ENCODE measurements at regions not wholly inside any gene's neighbourhood (a gene's known extent, or its start where the extent isn't known, plus 50 kb on each side); places are given as distances from the start of the nearest gene placed in this dataset.

DNA sequence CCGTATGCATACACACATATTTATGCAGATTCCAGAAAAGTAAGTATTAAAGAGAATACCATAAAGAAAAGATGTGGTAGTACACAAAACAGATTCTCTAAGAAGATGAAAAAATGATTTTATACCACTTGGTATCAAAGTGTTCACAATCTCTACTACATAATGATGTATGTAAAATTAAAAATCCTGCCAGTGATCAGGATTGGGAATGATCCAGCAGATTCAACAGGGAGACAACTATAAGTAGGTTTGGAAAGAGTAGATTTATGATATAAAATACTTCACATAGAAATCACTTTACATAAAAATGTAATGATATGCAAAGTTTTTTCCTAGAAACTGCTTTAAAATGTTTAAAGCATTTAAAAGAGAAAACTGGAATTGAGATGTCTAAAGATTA lies 447.0 kb downstream of the CNTNAP4 start:
- Histone ChIP-seq H3K27me3 (ENCODE audit: insufficient read depth in 3 of 3, low read length in 2 of 3) (no peaks in the 10 kb centered on the region), H3K9me3 (no peaks in the 10 kb centered on the region), H3K27ac (no peak overlapping the region), H3K4me1 (no peaks in the 10 kb centered on the region), H3K36me3 (ENCODE audit: insufficient read depth in 1 of 2, low read depth in 1 of 2) (no peaks in the 10 kb centered on the region), H3K4me3 (no peak overlapping the region)
- intact Hi-C loops (cut with DNase I) = no loop called here
- 82 to 86% (median 84%) methylated on average over 1 of the region's 1 CpG for WGBS, 3 donors
- ATAC-seq (no peak), DNase-seq (no peak)
- no peak for TF ChIP-seq CTCF (IDR thresholded peaks at IDR 0.05)

DNA sequence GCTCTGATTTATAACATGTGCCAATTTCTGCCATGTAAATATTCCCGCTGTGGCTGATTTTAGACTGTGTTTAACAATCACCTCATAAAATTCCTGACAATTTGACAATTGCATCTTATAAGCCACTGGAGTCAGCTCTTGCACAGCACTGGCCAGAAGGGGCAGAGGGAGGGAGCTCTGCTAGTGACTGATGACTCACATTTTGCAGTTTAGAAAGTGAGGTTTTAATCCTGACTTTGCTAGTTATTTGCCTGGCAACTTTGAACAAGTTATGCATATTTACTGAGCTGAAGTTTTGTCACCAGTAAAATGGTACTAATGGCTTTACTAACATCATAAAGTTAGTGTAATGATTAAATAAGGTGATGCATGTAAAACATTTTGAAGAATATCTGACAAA lies 452.3 kb downstream of the CNTNAP4 start:
- DNase-seq (no peak), ATAC-seq (no peak)
- TF ChIP-seq CTCF (IDR thresholded peaks at IDR 0.05) = no peak
- H3K36me3 ChIP-seq (ENCODE audit: insufficient read depth in 1 of 2, low read depth in 1 of 2) = no peaks in the 10 kb centered on the region
- no peaks in the 10 kb centered on the region for H3K4me1 ChIP-seq
- intact Hi-C loops (cut with DNase I) = no loop called here
- H3K4me3 ChIP-seq = no peak overlapping the region
- no peaks in the 10 kb centered on the region for H3K27me3 ChIP-seq (ENCODE audit: insufficient read depth in 3 of 3, low read length in 2 of 3)
- H3K9me3 ChIP-seq = no peaks in the 10 kb centered on the region
- H3K27ac ChIP-seq = no peak overlapping the region
- 41 to 58% (median 43%) methylated on average over 1 of the region's 1 CpG for WGBS, 3 donors

- no peaks in the 10 kb centered on the region for H3K27me3 ChIP-seq (ENCODE audit: insufficient read depth in 3 of 3, low read length in 2 of 3)
- no peak for ATAC-seq
- H3K36me3 ChIP-seq (ENCODE audit: insufficient read depth in 1 of 2, low read depth in 1 of 2) = no peaks in the 10 kb centered on the region
- DNase-seq = no peak
- H3K4me3 ChIP-seq = no peak overlapping the region
- no peaks in the 10 kb centered on the region for H3K4me1 ChIP-seq
- intact Hi-C loops (cut with DNase I) = no loop called here
- H3K27ac ChIP-seq = no peak overlapping the region
- TF ChIP-seq CTCF (IDR thresholded peaks at IDR 0.05) = no peak
- H3K9me3 ChIP-seq = no peaks in the 10 kb centered on the region
Observed at GRCh38 chr16:76732894-76733293, 455.7 kb downstream of the CNTNAP4 start.

- Histone ChIP-seq H3K4me3 (no peak overlapping the region), H3K4me1 (no peaks in the 10 kb centered on the region), H3K27ac (no peak overlapping the region), H3K9me3 (peaks cover 18% of the 10 kb centered on the region), H3K27me3 (ENCODE audit: insufficient read depth in 3 of 3, low read length in 2 of 3) (no peaks in the 10 kb centered on the region), H3K36me3 (ENCODE audit: insufficient read depth in 1 of 2, low read depth in 1 of 2) (no peaks in the 10 kb centered on the region)
- no peak for DNase-seq
- 91 to 97% (median 96%) methylated on average over 4 of the region's 4 CpGs for WGBS, 3 donors
- ATAC-seq = no peak
- no peak for TF ChIP-seq CTCF (IDR thresholded peaks at IDR 0.05)
- intact Hi-C loops (cut with DNase I) = no loop called here
Observed at GRCh38 chr16:76741623-76742022, 449.4 kb upstream of the MON1B start.

DNA sequence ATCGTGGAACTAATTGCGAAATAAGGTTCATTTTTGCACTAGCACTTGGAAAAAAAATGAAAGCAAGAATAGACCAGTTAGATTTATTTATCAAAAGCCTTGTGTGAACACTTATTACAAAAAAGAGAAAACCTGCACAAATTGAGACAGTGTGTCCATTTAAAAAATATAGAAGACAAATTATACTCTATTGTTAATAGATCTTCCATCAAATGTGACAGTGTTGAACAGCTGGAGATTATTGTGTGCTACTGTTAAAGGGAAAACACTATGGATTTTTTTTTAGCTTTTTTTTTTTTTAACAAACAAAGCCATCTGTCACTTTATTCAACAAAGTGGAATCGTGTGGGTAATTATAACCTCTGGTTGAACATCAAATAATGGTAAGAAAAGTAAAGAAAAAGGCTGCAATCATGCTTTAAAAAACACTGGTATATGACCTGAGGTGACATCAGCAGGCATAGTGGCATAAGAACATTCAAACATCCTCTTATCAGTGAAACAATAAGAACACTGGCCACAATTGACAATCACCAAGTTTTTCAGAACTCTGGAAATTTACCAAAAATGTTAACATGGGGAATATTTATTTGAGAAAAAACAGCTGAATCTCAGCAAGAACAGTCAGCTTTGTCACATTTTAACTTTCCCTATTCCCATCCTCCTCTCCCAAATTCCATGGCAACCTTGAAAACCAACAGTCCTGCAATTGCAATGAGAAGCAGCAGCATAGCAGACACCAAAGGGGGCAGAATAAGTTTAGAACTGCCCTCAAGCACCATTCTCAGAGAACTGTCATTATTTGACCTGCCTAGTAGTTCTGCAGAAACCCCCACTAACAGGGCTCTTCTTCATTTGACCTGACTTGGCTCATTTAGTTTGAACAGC lies 442.3 kb upstream of the MON1B start:
- no peak for ATAC-seq
- 48 to 61% (median 49%) methylated on average over 3 of the region's 3 CpGs for WGBS, 3 donors

More for the DNA sequence above, 442.3 kb upstream of the MON1B start:
- H3K27me3 ChIP-seq (ENCODE audit: insufficient read depth in 3 of 3, low read length in 2 of 3) = no peaks in the 10 kb centered on the region
- no peak for DNase-seq
- TF ChIP-seq CTCF (IDR thresholded peaks at IDR 0.05) = no peak
- no peak overlapping the region for H3K27ac ChIP-seq
- no peaks in the 10 kb centered on the region for H3K4me1 ChIP-seq
- H3K4me3 ChIP-seq = no peak overlapping the region
- no peaks in the 10 kb centered on the region for H3K36me3 ChIP-seq (ENCODE audit: insufficient read depth in 1 of 2, low read depth in 1 of 2)
- intact Hi-C loops (cut with DNase I) = no loop called here
- H3K9me3 ChIP-seq = no peaks in the 10 kb centered on the region
